Heart left ventricle (tissue), 13 donors: ENCODE measurements at regions not wholly inside any gene's neighbourhood (a gene's known extent, or its start where the extent isn't known, plus 50 kb on each side); places are given as distances from the start of the nearest gene placed in this dataset.

Experiments
- CTCF ChIP-seq, 12 donors: fragments of 200-600 bp; sonication (generic) in 4 of 12; IDR thresholded peaks; one replicate each; pipeline versions ENCODE4 v1.5.0 to v1.8.0; 2018 to 2022; ENCODE audit warnings: antibody characterized with exemption in 12 of 12, mild to moderate bottlenecking in 5 of 12
- POLR2A ChIP-seq, 2 donors: fragments of 450-650 bp; IDR thresholded peaks; one replicate each; pipeline ENCODE4 v1.6.1; 2017; ENCODE audit warnings: antibody characterized with exemption in 2 of 2, mild to moderate bottlenecking in 2 of 2, moderate library complexity in 2 of 2
- donor health status: ischemic (EF 13 %, LVEDD 7.1; RV severe dilation, severe dysfunction).
- donor health status: DM: no; HTN: yes; CAD: no.
- donor health status: DM: no; HTN: no; CAD: no.
- donor health status: ischemic (EF 25% LVEDD 6.9; RV normal size, moderate dysfunction).
- donor health status: ischemic (EF 25% LVEDD 5.7; RV mildly dilated, moderate dysfunction).
- donor health status: ischemic (EF 35%, LVEDD 5.7; RV mildly dilated, moderate dysfunction).
- donor health status: nonischemic (EF 11% LVEDD 7.7; RV severe dilation, severe dysfunction).
- donor health status: DM: yes; HTN: yes; CAD: no.
- donor health status: PGD.
- donor health status: ischemic (EF 29% LVEDD 5.4; RV normal size, mild dysfunction).
- donor health status: nonischemic (EF 23%, LVEDD 6.1; RV moderate dilation, normal function).

GRCh38 chr11:128232588-128232987 lies 354.8 kb downstream of the ETS1 start:
- TF ChIP-seq CTCF (IDR thresholded peaks at IDR 0.05) (no peak), POLR2A (IDR thresholded peaks at IDR 0.05) (no peak)
